Trophoblast cell (in vitro differentiated cells and primary cell): ENCODE measurements at regions not wholly inside any gene's neighbourhood (a gene's known extent, or its start where the extent isn't known, plus 50 kb on each side); places are given as distances from the start of the nearest gene placed in this dataset.

Experiments used
- DNase-seq, 2 donors: peaks; one replicate each; pipeline ENCODE4 v3.0.0-alpha.2; 2016
- H2AFZ ChIP-seq: 2 replicates; pipeline ENCODE4 v1.6.1; 2013; ENCODE audit warnings: low read length, moderate library complexity, mild to moderate bottlenecking; ENCODE audit not compliant: insufficient read depth, poor library complexity
- H2AK5ac ChIP-seq: 2 replicates; pipeline ENCODE4 v1.6.1; 2013; ENCODE audit warnings: mild to moderate bottlenecking, low read length
- H2BK120ac ChIP-seq: 2 replicates; pipeline ENCODE4 v1.6.1; 2013; ENCODE audit warnings: low read length, mild to moderate bottlenecking, moderate library complexity; ENCODE audit not compliant: insufficient read depth, poor library complexity
- H2BK12ac ChIP-seq: 2 replicates; pipeline ENCODE4 v1.6.1; 2013; ENCODE audit warnings: mild to moderate bottlenecking, low read length, moderate library complexity
- H2BK5ac ChIP-seq: 2 replicates; pipeline ENCODE4 v1.6.1; 2013; ENCODE audit warnings: low read length, low read depth, moderate library complexity, mild to moderate bottlenecking; ENCODE audit not compliant: poor library complexity
- H3K14ac ChIP-seq: 2 replicates; pipeline ENCODE4 v1.6.1; 2013; ENCODE audit warnings: mild to moderate bottlenecking, low read length
- H3K18ac ChIP-seq: 2 replicates; pipeline ENCODE4 v1.6.1; 2013; ENCODE audit warnings: mild to moderate bottlenecking, low read length
- H3K23ac ChIP-seq: 2 replicates; pipeline ENCODE4 v1.6.1; 2013; ENCODE audit warnings: low read length
- H3K27ac ChIP-seq: 2 replicates; pipeline ENCODE4 v1.5.1; 2013; ENCODE audit warnings: low read depth, mild to moderate bottlenecking, inconsistent platforms, low read length, moderate library complexity
- H3K27me3 ChIP-seq: 2 replicates; pipeline ENCODE4 v1.6.1; 2013; ENCODE audit warnings: inconsistent platforms, mild to moderate bottlenecking, low read length, moderate library complexity; ENCODE audit not compliant: insufficient read depth
- H3K36me3 ChIP-seq, 2 experiments: 1 replicate in 1 of 2; 2 replicates in 1 of 2; pipeline ENCODE4 v1.6.1; 2013; ENCODE audit warnings: low read length in 2 of 2, mild to moderate bottlenecking in 2 of 2, moderate library complexity in 1 of 2; ENCODE audit not compliant: insufficient read depth in 2 of 2, control insufficient read depth in 1 of 2
- H3K4ac ChIP-seq: 2 replicates; pipeline ENCODE4 v1.6.1; 2013; ENCODE audit warnings: low read depth, mild to moderate bottlenecking, low read length, moderate library complexity
- H3K4me1 ChIP-seq, 2 experiments: 1 replicate in 1 of 2; 2 replicates in 1 of 2; pipeline ENCODE4 v1.6.1; 2013; ENCODE audit warnings: low read length in 2 of 2, mild to moderate bottlenecking in 2 of 2, moderate library complexity in 1 of 2; ENCODE audit not compliant: insufficient read depth in 2 of 2, control insufficient read depth in 1 of 2
- H3K4me2 ChIP-seq: 2 replicates; pipeline ENCODE4 v1.6.1; 2013; ENCODE audit warnings: inconsistent platforms, mild to moderate bottlenecking, low read length, moderate library complexity
- H3K4me3 ChIP-seq: 2 replicates; pipeline ENCODE4 v1.5.1; 2013; ENCODE audit warnings: mild to moderate bottlenecking, low read depth, low read length, inconsistent platforms
- H3K79me1 ChIP-seq: one replicate; pipeline ENCODE4 v1.6.1; 2013; ENCODE audit warnings: low read length
- H3K79me2 ChIP-seq: 2 replicates; pipeline ENCODE4 v1.6.1; 2013; ENCODE audit warnings: low read length, mild to moderate bottlenecking; ENCODE audit not compliant: control insufficient read depth, insufficient read depth, poor library complexity
- H3K9ac ChIP-seq: 2 replicates; pipeline ENCODE4 v1.6.1; 2013; ENCODE audit warnings: mild to moderate bottlenecking, low read length
- H3K9me3 ChIP-seq: 2 replicates; pipeline ENCODE4 v1.6.1; 2013; ENCODE audit warnings: low read depth, mild to moderate bottlenecking, control low read depth, inconsistent platforms, low read length; ENCODE audit not compliant: insufficient read depth
- H4K12ac ChIP-seq: 2 replicates; pipeline ENCODE4 v1.6.1; 2013; ENCODE audit warnings: low read depth, mild to moderate bottlenecking, low read length, moderate library complexity
- H4K8ac ChIP-seq: 2 replicates; pipeline ENCODE4 v1.6.1; 2013; ENCODE audit warnings: low read depth, mild to moderate bottlenecking, low read length, moderate library complexity
- H4K91ac ChIP-seq: one replicate; pipeline ENCODE4 v1.6.1; 2013; ENCODE audit warnings: low read depth, mild to moderate bottlenecking, low read length, moderate library complexity
- WGBS: extraction: QIAGEN DNeasy Blood & Tissue Kit; methylation state at CpG from one replicate; pipeline ENCODE4 v1.1.7; 2013; ENCODE audit warnings: missing lambda C conversion rate; ENCODE audit not compliant: insufficient read length, insufficient coverage; ENCODE audit errors: extremely low coverage; 5-methylcytosine and 5-hydroxymethylcytosine counted together

DNA sequence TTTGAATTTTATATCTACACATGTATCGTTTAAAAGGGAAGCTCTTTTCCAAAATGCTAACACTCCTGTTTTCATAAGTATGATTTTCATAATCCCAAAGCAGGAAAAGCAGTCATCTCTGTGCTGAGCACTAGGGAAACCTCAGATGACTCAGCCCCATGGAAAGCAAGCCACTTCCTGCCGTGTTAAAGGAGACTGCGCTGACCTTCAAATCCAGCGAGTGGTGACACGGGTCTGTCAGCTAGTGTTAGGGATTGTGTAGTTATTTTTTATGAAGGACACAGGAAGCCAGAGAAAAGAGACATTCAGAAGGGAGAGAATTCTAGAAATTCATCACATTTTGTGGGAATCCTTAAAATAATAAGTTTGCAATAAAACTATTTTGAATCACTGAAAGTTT lies 57.0 kb upstream of the CD93 start:
- no CpG with 5 or more reads among the region's 5 CpGs for WGBS
- Histone ChIP-seq H3K9ac (no peak overlapping the region), H3K36me3 (no peaks in the 10 kb centered on the region), H3K27me3 (no peaks in the 10 kb centered on the region), H2BK12ac (no peak overlapping the region), H3K4me1 (no peaks in the 10 kb centered on the region), H3K4me2 (no peak overlapping the region), H4K12ac (no peak overlapping the region), H2AK5ac (no peak overlapping the region), H3K14ac (no peak overlapping the region), H2BK120ac (no peak overlapping the region), H2AFZ (no peak overlapping the region), H4K8ac (no peak overlapping the region), H4K91ac (no peak overlapping the region), H3K4me3 (no peak overlapping the region), H3K27ac (no peak overlapping the region), H3K9me3 (peaks cover 2% of the 10 kb centered on the region), H3K18ac (no peak overlapping the region), H3K79me2 (no peaks in the 10 kb centered on the region), H2BK5ac (no peak overlapping the region), H3K4ac (no peak overlapping the region), H3K23ac (no peak overlapping the region), H3K79me1 (no peaks in the 10 kb centered on the region)
- DNase-seq, result peak; percentile 32 to 46

DNA sequence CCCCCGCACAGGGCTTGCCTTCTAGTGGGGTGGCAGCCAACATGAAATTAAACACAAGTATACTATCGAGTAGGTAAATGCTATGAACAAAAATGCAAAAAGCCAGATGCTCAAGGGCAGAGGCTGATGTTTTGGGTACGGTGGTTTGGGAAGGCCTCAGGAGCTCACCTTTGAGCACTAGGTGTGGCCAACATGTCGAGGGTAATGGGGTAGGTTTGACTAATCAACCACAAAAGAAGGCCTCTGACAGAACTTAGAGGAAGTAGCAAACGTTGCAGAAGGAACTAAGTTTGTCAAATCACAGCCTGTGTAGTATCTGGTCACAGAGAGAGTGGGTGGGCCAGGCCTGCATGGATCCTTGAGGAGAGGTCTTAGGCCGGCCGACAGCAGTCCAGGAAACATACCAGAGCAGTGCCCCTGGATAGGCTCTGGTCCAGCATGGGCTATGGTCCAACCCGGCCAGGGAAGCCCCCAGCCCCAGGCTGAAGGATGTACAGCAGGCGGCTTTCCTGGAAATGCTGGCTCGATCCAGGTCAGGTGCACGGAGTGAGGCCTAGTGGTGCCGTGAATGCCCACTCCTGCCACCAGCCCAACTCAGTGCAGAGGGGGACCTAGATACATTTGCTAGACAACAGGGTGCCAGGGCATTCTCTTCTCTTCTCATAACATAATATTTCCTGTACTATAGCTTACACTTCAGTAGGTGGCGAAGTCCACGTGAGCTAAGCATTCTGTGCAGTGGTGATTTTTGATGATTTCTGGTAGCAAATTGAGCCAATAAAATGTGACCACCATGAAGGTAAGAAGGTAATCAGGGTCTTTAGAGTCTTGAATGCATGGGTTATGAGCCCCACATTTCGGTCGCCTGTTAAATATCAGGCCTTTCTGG lies 56.3 kb upstream of the CD93 start:
- H3K18ac ChIP-seq, result no peak overlapping the region
- no peak overlapping the region for H3K4me2 ChIP-seq

DNA sequence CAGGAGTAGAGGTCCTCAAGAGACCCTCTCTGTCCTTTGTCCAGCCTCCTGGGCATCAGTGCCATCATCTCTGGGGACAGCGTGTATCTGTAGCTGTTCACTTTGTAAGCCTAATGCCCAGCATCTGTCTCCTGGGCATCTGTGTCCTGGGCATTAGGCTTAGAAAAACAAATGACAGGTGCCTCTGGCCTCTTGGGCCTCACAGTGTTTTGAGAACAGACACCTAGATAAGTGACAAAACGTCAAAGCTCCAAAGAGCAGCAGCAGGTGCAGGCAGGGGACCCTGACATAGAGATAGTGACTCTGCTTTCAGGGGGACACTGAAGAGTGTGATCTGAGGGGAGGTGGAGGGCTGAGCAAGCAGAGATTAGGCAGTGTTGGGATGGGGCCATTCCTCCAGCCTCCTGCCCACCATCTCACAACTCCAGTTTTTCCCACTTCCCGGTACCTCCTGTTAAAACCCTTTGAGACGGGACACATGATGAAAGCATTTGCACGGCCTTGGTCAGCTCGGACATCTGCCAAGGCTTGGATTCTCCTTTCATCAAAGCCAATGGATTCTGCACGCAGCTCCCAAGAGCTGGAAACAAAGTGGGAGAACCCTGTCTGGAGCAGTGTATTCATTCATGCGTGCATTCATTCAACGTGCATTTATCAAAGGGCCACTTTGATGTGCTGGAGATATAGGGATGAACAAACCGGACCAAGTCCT lies 55.5 kb upstream of the CD93 start:
- Histone ChIP-seq H3K4ac (no peak overlapping the region), H3K9me3 (peaks cover 3% of the 10 kb centered on the region), H3K36me3 (no peaks in the 10 kb centered on the region), H3K4me2 (no peak overlapping the region), H2BK5ac (no peak overlapping the region), H3K27ac (no peak overlapping the region), H3K23ac (no peak overlapping the region), H3K4me1 (no peaks in the 10 kb centered on the region), H2AK5ac (no peak overlapping the region), H3K9ac (no peak overlapping the region), H3K4me3 (no peak overlapping the region), H4K8ac (no peak overlapping the region), H3K18ac (no peak overlapping the region), H2BK12ac (no peak overlapping the region), H3K79me1 (no peaks in the 10 kb centered on the region), H4K12ac (no peak overlapping the region), H2BK120ac (no peak overlapping the region), H3K79me2 (no peaks in the 10 kb centered on the region), H2AFZ (no peak overlapping the region), H3K14ac (no peak overlapping the region), H3K27me3 (no peaks in the 10 kb centered on the region), H4K91ac (no peak overlapping the region)
- no CpG with 5 or more reads among the region's 10 CpGs for WGBS
- no peak for DNase-seq

More for the DNA sequence above, 56.3 kb upstream of the CD93 start:
- no peak overlapping the region for H3K23ac ChIP-seq
- no peak overlapping the region for H4K91ac ChIP-seq
- no peak overlapping the region for H3K27ac ChIP-seq
- no peak overlapping the region for H3K9ac ChIP-seq
- no peaks in the 10 kb centered on the region for H3K36me3 ChIP-seq
- no peak overlapping the region for H2BK120ac ChIP-seq
- H3K4me1 ChIP-seq, result no peaks in the 10 kb centered on the region
- no peak overlapping the region for H3K4me3 ChIP-seq
- no peak overlapping the region for H4K12ac ChIP-seq
- H2AFZ ChIP-seq, result no peak overlapping the region
- H3K9me3 ChIP-seq, result no peaks in the 10 kb centered on the region
- H3K79me2 ChIP-seq, result no peaks in the 10 kb centered on the region
- H4K8ac ChIP-seq, result no peak overlapping the region
- no peak for DNase-seq
- H2BK12ac ChIP-seq, result no peak overlapping the region
- no peak overlapping the region for H3K14ac ChIP-seq
- H3K27me3 ChIP-seq, result no peaks in the 10 kb centered on the region
- no CpG with 5 or more reads among the region's 16 CpGs for WGBS
- H2AK5ac ChIP-seq, result no peak overlapping the region
- no peak overlapping the region for H3K4ac ChIP-seq
- H2BK5ac ChIP-seq, result no peak overlapping the region
- no peaks in the 10 kb centered on the region for H3K79me1 ChIP-seq

DNA sequence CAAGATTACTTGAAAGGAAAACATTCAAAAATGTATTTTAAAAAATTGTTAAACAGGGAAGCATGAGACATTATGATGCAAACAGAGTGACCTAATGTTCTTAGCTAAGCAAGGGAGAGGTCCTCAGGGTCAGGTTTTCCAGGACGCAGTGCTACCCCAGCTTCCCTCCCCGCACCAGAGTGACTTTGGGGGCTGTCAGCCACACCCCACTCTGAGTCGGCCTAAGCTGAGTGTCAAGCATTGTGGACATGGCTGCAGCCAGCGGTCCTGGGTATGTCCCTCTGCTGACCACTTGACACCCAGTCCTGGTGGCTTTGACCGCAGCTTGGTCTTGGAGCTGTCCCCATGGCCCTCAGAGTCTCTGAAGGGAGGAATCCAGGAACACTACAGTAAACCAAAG lies 54.9 kb upstream of the CD93 start:
- DNase-seq, result no peak
- no peak overlapping the region for H4K12ac ChIP-seq
- no peak overlapping the region for H3K4ac ChIP-seq
- H3K18ac ChIP-seq, result no peak overlapping the region
- no peak overlapping the region for H3K14ac ChIP-seq
- H3K4me2 ChIP-seq, result no peak overlapping the region
- H3K36me3 ChIP-seq, result no peaks in the 10 kb centered on the region
- H2BK5ac ChIP-seq, result no peak overlapping the region
- H4K91ac ChIP-seq, result no peak overlapping the region
- H3K79me2 ChIP-seq, result no peaks in the 10 kb centered on the region
- H2BK120ac ChIP-seq, result no peak overlapping the region
- H3K23ac ChIP-seq, result no peak overlapping the region
- H2AK5ac ChIP-seq, result no peak overlapping the region
- H3K4me3 ChIP-seq, result no peak overlapping the region
- WGBS, result no CpG with 5 or more reads among the region's 5 CpGs
- no peak overlapping the region for H2AFZ ChIP-seq
- no peak overlapping the region for H2BK12ac ChIP-seq
- no peaks in the 10 kb centered on the region for H3K27me3 ChIP-seq
- no peak overlapping the region for H3K27ac ChIP-seq
- H4K8ac ChIP-seq, result no peak overlapping the region
- no peak overlapping the region for H3K9ac ChIP-seq
- no peaks in the 10 kb centered on the region for H3K79me1 ChIP-seq
- no peaks in the 10 kb centered on the region for H3K4me1 ChIP-seq
- H3K9me3 ChIP-seq, result peaks cover 3% of the 10 kb centered on the region
